ENCODE measurements at regions not wholly inside any gene's neighbourhood (a gene's known extent, or its start where the extent isn't known, plus 50 kb on each side); places are given as distances from the start of the nearest gene placed in this dataset.
"Not testable (repeated sequence)": the region's sequence is repeated elsewhere in the genome, so short reads cannot be mapped to it uniquely, and the experiment has no call there.

- TF ChIP-seq, protein P1, sequence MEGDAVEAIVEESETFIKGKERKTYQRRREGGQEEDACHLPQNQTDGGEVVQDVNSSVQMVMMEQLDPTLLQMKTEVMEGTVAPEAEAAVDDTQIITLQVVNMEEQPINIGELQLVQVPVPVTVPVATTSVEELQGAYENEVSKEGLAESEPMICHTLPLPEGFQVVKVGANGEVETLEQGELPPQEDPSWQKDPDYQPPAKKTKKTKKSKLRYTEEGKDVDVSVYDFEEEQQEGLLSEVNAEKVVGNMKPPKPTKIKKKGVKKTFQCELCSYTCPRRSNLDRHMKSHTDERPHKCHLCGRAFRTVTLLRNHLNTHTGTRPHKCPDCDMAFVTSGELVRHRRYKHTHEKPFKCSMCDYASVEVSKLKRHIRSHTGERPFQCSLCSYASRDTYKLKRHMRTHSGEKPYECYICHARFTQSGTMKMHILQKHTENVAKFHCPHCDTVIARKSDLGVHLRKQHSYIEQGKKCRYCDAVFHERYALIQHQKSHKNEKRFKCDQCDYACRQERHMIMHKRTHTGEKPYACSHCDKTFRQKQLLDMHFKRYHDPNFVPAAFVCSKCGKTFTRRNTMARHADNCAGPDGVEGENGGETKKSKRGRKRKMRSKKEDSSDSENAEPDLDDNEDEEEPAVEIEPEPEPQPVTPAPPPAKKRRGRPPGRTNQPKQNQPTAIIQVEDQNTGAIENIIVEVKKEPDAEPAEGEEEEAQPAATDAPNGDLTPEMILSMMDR (IDR thresholded peaks at IDR 0.05), result not testable (repeated sequence)
- not testable (repeated sequence) for TF ChIP-seq POLR2A (IDR thresholded peaks at IDR 0.05)
Measured at GRCh38 chr3:14028122-14028521, 96.5 kb downstream of the CHCHD4 start.
